Heart right ventricle (tissue), 16 donors: ENCODE measurements at regions not wholly inside any gene's neighbourhood (a gene's known extent, or its start where the extent isn't known, plus 50 kb on each side); places are given as distances from the start of the nearest gene placed in this dataset.
A peak's percentile ranks its signal among the peaks of the same experiment; 100 is the strongest.

Experiments
- ATAC-seq, 8 donors: fragments of 200-7000 bp; cut with Tn5 transposase; one replicate each; pipeline ENCODE4 v1.9.1; 2020; ENCODE audit warnings: mild to moderate bottlenecking in 8 of 8, moderate library complexity in 8 of 8, moderate number of reproducible peaks in 1 of 8
- DNase-seq, 2 donors: peaks; one replicate each; pipeline ENCODE4 v3.0.0-alpha.2; 2020
- H3K27ac ChIP-seq, 10 donors: fragments of 200-600 bp; sonication (generic) in 2 of 10; one replicate each; pipeline versions ENCODE4 v1.5.0 to v1.8.0; 2020 to 2022; ENCODE audit warnings: mild to moderate bottlenecking in 3 of 10
- H3K27me3 ChIP-seq, 7 donors: fragments of 200-600 bp; one replicate each; pipeline ENCODE4 v1.8.0; 2021 to 2022; ENCODE audit warnings: mild to moderate bottlenecking in 2 of 7
- H3K36me3 ChIP-seq, 9 donors: fragments of 200-600 bp; sonication (generic) in 1 of 9; one replicate each; pipeline versions ENCODE4 v1.5.0 to v1.8.0; 2020 to 2022; ENCODE audit warnings: mild to moderate bottlenecking in 2 of 9
- H3K4me1 ChIP-seq, 9 donors: fragments of 200-600 bp; sonication (generic) in 1 of 9; one replicate each; pipeline versions ENCODE4 v1.5.0 to v1.8.0; 2020 to 2022; ENCODE audit warnings: mild to moderate bottlenecking in 4 of 9
- H3K4me3 ChIP-seq, 10 donors: fragments of 200-600 bp; sonication (generic) in 2 of 10; one replicate each; pipeline versions ENCODE4 v1.5.0 to v1.8.0; 2020 to 2022; ENCODE audit warnings: mild to moderate bottlenecking in 7 of 10, moderate library complexity in 2 of 10
- H3K9me3 ChIP-seq, 11 donors: fragments of 200-600 bp in 10 of 11; sonication (generic) in 2 of 11; one replicate each; pipeline versions ENCODE4 v1.5.0 to v1.8.0; 2013 to 2022; ENCODE audit warnings: mild to moderate bottlenecking in 2 of 11, control low read depth in 1 of 11, moderate library complexity in 1 of 11
- whole genome bisulfite sequencing, 2 donors: extraction: QIAGEN DNeasy Blood & Tissue Kit; methylation state at CpG; one replicate each; pipeline ENCODE4 v1.1.7; 2013; ENCODE audit warnings: inconsistent platforms in 1 of 2; 5-methylcytosine and 5-hydroxymethylcytosine counted together
- intact Hi-C, 10 donors: fragments of 100-400 bp; cut with DNase I; formaldehyde crosslinking; loops; one replicate each; pipeline versions ENCODE4 v1.11.1 to v1.14.2; 2022
- TF ChIP-seq, protein P1 (sequence below), 9 donors: fragments of 200-600 bp; sonication (generic) in 2 of 9; IDR thresholded peaks; one replicate each; pipeline versions ENCODE4 v1.5.0 to v1.8.0; 2021 to 2022; ENCODE audit warnings: antibody characterized with exemption in 9 of 9, mild to moderate bottlenecking in 5 of 9, moderate library complexity in 1 of 9
- donor health status: Arrhythmogenic right ventricular cardiomyopathy.
- donor health status: ischemic (EF 13 %, LVEDD 7.1; RV severe dilation, severe dysfunction).
- donor health status: healthy with polysubstance abuse.
- donor health status: DM: no; HTN: yes; CAD: no.
- donor health status: DM: no; HTN: no; CAD: no.
- donor health status: ischemic (EF 25% LVEDD 6.9; RV normal size, moderate dysfunction).
- donor health status: ischemic (EF 25% LVEDD 5.7; RV mildly dilated, moderate dysfunction).
- donor health status: healthy.
- donor health status: DM: yes; HTN: yes; CAD: no.
- donor health status: Ischemic cardiomyopathy.
- donor health status: ischemic (EF 35%, LVEDD 5.7; RV mildly dilated, moderate dysfunction).
- donor health status: nonischemic (EF 11% LVEDD 7.7; RV severe dilation, severe dysfunction).
- donor health status: DM: yes; HTN: yes; CAD: no.
- donor health status: PGD.
- donor health status: ischemic (EF 29% LVEDD 5.4; RV normal size, mild dysfunction).
- donor health status: nonischemic (EF 23%, LVEDD 6.1; RV moderate dilation, normal function).

DNA sequence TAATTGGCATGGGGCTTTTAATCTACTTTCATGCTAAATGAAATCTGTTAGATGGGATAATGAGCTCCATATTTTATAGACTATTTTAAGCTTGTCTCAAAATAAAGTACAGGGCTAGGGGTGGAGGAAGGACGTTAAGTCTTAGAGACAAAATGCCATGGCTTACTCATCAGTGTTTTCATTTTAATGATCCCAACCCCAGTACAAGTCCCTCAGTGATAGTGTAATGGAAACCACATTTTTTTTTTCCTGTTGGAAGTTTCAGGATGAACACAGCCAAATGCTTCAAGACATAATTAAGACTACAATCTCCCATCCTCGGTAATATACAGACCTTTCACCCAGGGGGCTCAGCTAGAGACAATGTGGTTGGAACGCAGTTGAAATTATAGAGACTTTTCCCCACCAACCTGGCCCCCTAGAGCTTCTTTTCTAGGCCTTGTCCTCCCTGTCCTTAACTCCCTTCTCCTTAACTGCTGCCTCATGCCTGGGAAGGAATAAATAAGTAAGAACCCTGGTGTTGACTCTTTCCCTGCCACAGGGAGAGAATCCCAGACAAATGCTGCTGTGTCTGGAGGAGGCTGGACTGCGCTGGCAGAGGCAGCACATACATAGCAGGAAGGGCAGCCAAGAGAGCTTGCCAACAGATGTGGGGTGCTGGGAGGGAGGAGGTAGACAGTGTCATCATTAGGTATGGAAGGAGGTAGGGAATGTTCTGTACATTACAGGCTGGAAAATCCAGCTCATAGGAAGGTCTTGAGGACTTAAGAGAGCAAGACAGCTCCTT is 115.4 kb upstream of the ROPN1 start:
- intact Hi-C loops, result no loop called here
- Histone ChIP-seq H3K9me3 (peaks cover 0 to 4% (median 0%) of the 10 kb centered on the region in 11 donors), H3K4me3 (no peak overlapping the region), H3K27me3 (no peaks in the 10 kb centered on the region), H3K4me1 (peaks cover 0 to 26% (median 16%) of the 10 kb centered on the region in 9 donors), H3K27ac (peak overlapping the region in 2 of 10 donors; percentile 20 to 47), H3K36me3 (no peaks in the 10 kb centered on the region)
- WGBS, 2 donors, result 55 to 62% methylated on average over 4 of the region's 4 CpGs
- ATAC-seq, result peak in 6 of 8 donors; percentile 62 to 89 (median 80)
- no peak for DNase-seq
- TF ChIP-seq, protein P1, sequence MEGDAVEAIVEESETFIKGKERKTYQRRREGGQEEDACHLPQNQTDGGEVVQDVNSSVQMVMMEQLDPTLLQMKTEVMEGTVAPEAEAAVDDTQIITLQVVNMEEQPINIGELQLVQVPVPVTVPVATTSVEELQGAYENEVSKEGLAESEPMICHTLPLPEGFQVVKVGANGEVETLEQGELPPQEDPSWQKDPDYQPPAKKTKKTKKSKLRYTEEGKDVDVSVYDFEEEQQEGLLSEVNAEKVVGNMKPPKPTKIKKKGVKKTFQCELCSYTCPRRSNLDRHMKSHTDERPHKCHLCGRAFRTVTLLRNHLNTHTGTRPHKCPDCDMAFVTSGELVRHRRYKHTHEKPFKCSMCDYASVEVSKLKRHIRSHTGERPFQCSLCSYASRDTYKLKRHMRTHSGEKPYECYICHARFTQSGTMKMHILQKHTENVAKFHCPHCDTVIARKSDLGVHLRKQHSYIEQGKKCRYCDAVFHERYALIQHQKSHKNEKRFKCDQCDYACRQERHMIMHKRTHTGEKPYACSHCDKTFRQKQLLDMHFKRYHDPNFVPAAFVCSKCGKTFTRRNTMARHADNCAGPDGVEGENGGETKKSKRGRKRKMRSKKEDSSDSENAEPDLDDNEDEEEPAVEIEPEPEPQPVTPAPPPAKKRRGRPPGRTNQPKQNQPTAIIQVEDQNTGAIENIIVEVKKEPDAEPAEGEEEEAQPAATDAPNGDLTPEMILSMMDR (IDR thresholded peaks at IDR 0.05), result no peak

DNA sequence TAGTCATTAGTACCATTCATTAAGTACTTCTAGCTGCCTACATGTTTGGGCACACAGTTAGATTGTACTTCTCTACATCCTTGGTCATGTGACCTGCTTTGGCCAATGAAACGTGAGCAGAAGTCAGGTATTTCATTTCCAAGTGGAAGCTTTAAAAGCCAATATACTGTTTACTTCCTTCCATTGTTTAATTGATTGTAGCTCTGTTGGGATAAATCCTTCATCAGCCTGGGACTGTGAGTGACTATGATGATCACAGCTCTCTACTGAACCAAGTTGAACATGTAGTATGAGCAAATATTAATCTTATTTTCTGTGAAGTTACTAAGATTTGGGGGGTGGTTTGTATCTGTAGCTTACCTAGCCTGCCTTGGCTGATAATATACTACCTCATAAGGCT is 116.5 kb upstream of the ROPN1 start:
- 62 to 74% methylated on average over 1 of the region's 1 CpG for WGBS, 2 donors
- no peak overlapping the region for H3K4me3 ChIP-seq
- no peaks in the 10 kb centered on the region for H3K27me3 ChIP-seq
- H3K36me3 ChIP-seq, result no peaks in the 10 kb centered on the region
- no peak overlapping the region for H3K27ac ChIP-seq
- TF ChIP-seq, protein P1 (IDR thresholded peaks at IDR 0.05), result no peak
- peaks cover 0 to 4% (median 0%) of the 10 kb centered on the region in 11 donors for H3K9me3 ChIP-seq
- ATAC-seq (no peak), DNase-seq (no peak)
- intact Hi-C loops, result no loop called here
- H3K4me1 ChIP-seq, result peaks cover 0 to 35% (median 16%) of the 10 kb centered on the region in 9 donors

DNA sequence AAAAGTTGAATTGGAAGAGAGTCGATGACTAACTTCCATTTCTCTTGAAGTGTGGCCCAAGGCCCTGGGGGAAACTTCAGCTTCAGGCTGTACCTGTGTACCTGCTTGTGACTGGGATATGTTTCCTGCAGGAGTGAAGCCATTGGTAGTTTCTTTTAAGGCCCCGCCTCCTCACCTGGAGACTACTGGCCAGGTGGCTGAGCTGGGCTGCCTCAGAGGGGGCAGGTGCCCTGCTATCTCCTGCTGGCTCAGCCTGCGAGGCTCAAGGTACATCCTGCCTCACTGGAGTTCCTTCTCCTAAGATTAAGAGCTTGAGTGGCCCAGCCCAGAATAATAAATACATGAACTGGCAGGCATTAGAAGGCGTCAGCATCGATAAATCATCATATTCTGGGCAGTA is 121.6 kb upstream of the ROPN1 start:
- Histone ChIP-seq H3K4me1 (peaks cover 0 to 65% (median 41%) of the 10 kb centered on the region in 9 donors), H3K9me3 (peaks cover 0 to 4% (median 0%) of the 10 kb centered on the region in 11 donors), H3K27me3 (no peaks in the 10 kb centered on the region), H3K4me3 (no peak overlapping the region), H3K27ac (no peak overlapping the region), H3K36me3 (no peaks in the 10 kb centered on the region)
- 87 to 97% methylated on average over 5 of the region's 5 CpGs for WGBS, 2 donors
- TF ChIP-seq, protein P1 (IDR thresholded peaks at IDR 0.05), result no peak
- intact Hi-C loops, result no loop called here
- ATAC-seq (no peak), DNase-seq (no peak)

DNA sequence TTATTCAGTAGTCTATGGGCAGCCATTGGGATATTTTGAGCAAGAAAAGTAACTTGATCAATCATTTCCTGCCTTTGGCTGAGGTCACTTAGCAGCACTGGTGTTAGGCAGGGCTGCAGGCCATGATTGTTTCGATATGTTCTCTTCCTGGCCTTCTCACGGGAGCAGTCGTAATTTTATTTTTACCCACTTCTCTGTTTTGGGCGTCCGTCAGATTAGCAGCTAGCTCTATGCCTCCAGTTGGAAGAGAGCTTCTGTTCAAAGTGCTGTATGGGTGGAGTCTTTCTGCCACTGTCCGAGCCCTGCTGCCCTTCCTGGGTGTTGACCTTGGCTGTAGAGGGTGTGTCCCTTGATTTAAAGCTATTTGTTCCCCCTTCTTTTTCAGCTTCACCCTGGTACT is 123.4 kb upstream of the ROPN1 start:
- DNase-seq (no peak), ATAC-seq (peak; percentile 25 to 68 (median 57))
- peak overlapping the region in 8 of 10 donors; percentile 6 to 71 (median 56) for H3K27ac ChIP-seq
- TF ChIP-seq, protein P1 (IDR thresholded peaks at IDR 0.05), result no peak
- H3K4me1 ChIP-seq, result peaks cover 0 to 79% (median 53%) of the 10 kb centered on the region in 9 donors
- H3K36me3 ChIP-seq, result no peaks in the 10 kb centered on the region
- peak overlapping the region in 2 of 10 donors; percentile 5 to 9 for H3K4me3 ChIP-seq
- H3K9me3 ChIP-seq, result no peaks in the 10 kb centered on the region
- WGBS, 2 donors, result 16 to 41% methylated on average over 6 of the region's 6 CpGs
- intact Hi-C loops, result no loop called here
- H3K27me3 ChIP-seq, result no peaks in the 10 kb centered on the region
